ENCODE measurements at regions not wholly inside any gene's neighbourhood (a gene's known extent, or its start where the extent isn't known, plus 50 kb on each side); places are given as distances from the start of the nearest gene placed in this dataset.
"Not testable (repeated sequence)": the region's sequence is repeated elsewhere in the genome, so short reads cannot be mapped to it uniquely, and the experiment has no call there.

- no peak for FAIRE-seq
Observed at GRCh38 chr6:93917216-93917615, 497.9 kb upstream of the EPHA7 start.

- FAIRE-seq = no peak
Observed at GRCh38 chr6:93916716-93917115, 497.4 kb upstream of the EPHA7 start.

GRCh38 chr6:93915961-93916360 is 496.6 kb upstream of the EPHA7 start:
- no peak for FAIRE-seq

GRCh38 chr6:93902517-93902916 is 483.2 kb upstream of the EPHA7 start:
- no peak for FAIRE-seq

- FAIRE-seq = no peak
Observed at GRCh38 chr6:93900142-93900541, 480.8 kb upstream of the EPHA7 start.

GRCh38 chr6:93896081-93896480 is 476.7 kb upstream of the EPHA7 start:
- no peak for FAIRE-seq

GRCh38 chr6:93894521-93894920 is 475.2 kb upstream of the EPHA7 start:
- no peak for FAIRE-seq

- no peak for FAIRE-seq
Observed at GRCh38 chr6:93889713-93890112, 470.4 kb upstream of the EPHA7 start.

GRCh38 chr6:93886416-93886815 is 467.1 kb upstream of the EPHA7 start:
- no peak for FAIRE-seq

GRCh38 chr6:93859971-93860370 is 440.6 kb upstream of the EPHA7 start:
- FAIRE-seq = no peak

- no peak for FAIRE-seq
Observed at GRCh38 chr6:93858213-93858612, 438.9 kb upstream of the EPHA7 start.

- FAIRE-seq = no peak
Observed at GRCh38 chr6:93849857-93850256, 430.5 kb upstream of the EPHA7 start.

- FAIRE-seq = no peak
Observed at GRCh38 chr6:93848031-93848742, 428.8 kb upstream of the EPHA7 start.

- no peak for FAIRE-seq
Observed at GRCh38 chr6:93842178-93842577, 422.8 kb upstream of the EPHA7 start.

GRCh38 chr6:93835451-93836145 is 416.2 kb upstream of the EPHA7 start:
- FAIRE-seq = not testable (repeated sequence)

- not testable (repeated sequence) for FAIRE-seq
Observed at GRCh38 chr6:93835026-93835425, 415.7 kb upstream of the EPHA7 start.

GRCh38 chr6:93833326-93833725 is 414.0 kb upstream of the EPHA7 start:
- FAIRE-seq = not testable (repeated sequence)

GRCh38 chr6:93829757-93830156 is 410.4 kb upstream of the EPHA7 start:
- not testable (repeated sequence) for FAIRE-seq

- no peak for FAIRE-seq
Observed at GRCh38 chr6:93829009-93829408, 409.6 kb upstream of the EPHA7 start.

- FAIRE-seq = no peak
Observed at GRCh38 chr6:93828553-93828952, 409.2 kb upstream of the EPHA7 start.

- FAIRE-seq = no peak
Observed at GRCh38 chr6:93827728-93828127, 408.4 kb upstream of the EPHA7 start.

GRCh38 chr6:93825950-93826349 is 406.6 kb upstream of the EPHA7 start:
- no peak for FAIRE-seq

- no peak for FAIRE-seq
Observed at GRCh38 chr6:93823489-93823888, 404.1 kb upstream of the EPHA7 start.

- FAIRE-seq = no peak
Observed at GRCh38 chr6:93822434-93823265, 403.3 kb upstream of the EPHA7 start.
